H9 (cell line): ENCODE measurements at regions not wholly inside any gene's neighbourhood (a gene's known extent, or its start where the extent isn't known, plus 50 kb on each side); places are given as distances from the start of the nearest gene placed in this dataset.

Source experiments
- DNase-seq: peaks from one replicate; pipeline ENCODE4 v3.0.0-alpha.2; 2017
- H2AFZ ChIP-seq: one replicate; pipeline ENCODE4 v1.6.1; 2013; ENCODE audit warnings: mild to moderate bottlenecking, low read length, control low read depth, moderate library complexity
- H2AK5ac ChIP-seq: 2 replicates; pipeline ENCODE4 v1.6.1; 2013; ENCODE audit warnings: low read length, control low read depth, mixed read lengths; ENCODE audit not compliant: insufficient read length
- H2BK120ac ChIP-seq: one replicate; pipeline ENCODE4 v1.6.1; 2013; ENCODE audit warnings: low read depth, mild to moderate bottlenecking, low read length, control low read depth, inconsistent platforms; ENCODE audit not compliant: poor library complexity, severe bottlenecking
- H2BK12ac ChIP-seq: 2 replicates; pipeline ENCODE4 v1.6.1; 2013; ENCODE audit warnings: low read length, control low read depth, mixed read lengths, low read depth; ENCODE audit not compliant: insufficient read length
- H2BK15ac ChIP-seq: 2 replicates; pipeline ENCODE4 v1.6.1; 2013; ENCODE audit warnings: low read depth, low read length, control low read depth
- H2BK20ac ChIP-seq: one replicate; pipeline ENCODE4 v1.6.1; 2013; ENCODE audit warnings: low read depth, mild to moderate bottlenecking, low read length, control low read depth, inconsistent platforms; ENCODE audit not compliant: poor library complexity, severe bottlenecking
- H2BK5ac ChIP-seq: 2 replicates; pipeline ENCODE4 v1.6.1; 2013; ENCODE audit warnings: low read length, control low read depth, mixed read lengths; ENCODE audit not compliant: insufficient read length
- H3K14ac ChIP-seq: 2 replicates; pipeline ENCODE4 v1.6.1; 2013; ENCODE audit warnings: low read length, control low read depth; ENCODE audit not compliant: insufficient read depth
- H3K18ac ChIP-seq: 2 replicates; pipeline ENCODE4 v1.6.1; 2013; ENCODE audit warnings: low read depth, mild to moderate bottlenecking, mixed read lengths, low read length, control low read depth; ENCODE audit not compliant: insufficient read length
- H3K23ac ChIP-seq: 2 replicates; pipeline ENCODE4 v1.6.1; 2013; ENCODE audit warnings: low read length, control low read depth, mixed read lengths, low read depth; ENCODE audit not compliant: insufficient read length
- H3K23me2 ChIP-seq: 2 replicates; pipeline ENCODE4 v1.6.1; 2013; ENCODE audit warnings: low read depth, mild to moderate bottlenecking, mixed read lengths, low read length, control low read depth; ENCODE audit not compliant: insufficient read length, poor library complexity, severe bottlenecking
- H3K27ac ChIP-seq: 2 replicates; pipeline ENCODE4 v1.5.1; 2013; ENCODE audit warnings: low read length, control low read depth, mixed read lengths, low read depth; ENCODE audit not compliant: insufficient read length
- H3K27me3 ChIP-seq: 2 replicates; pipeline ENCODE4 v1.6.1; 2013; ENCODE audit warnings: low read length, control low read depth, inconsistent platforms; ENCODE audit not compliant: insufficient read depth
- H3K4ac ChIP-seq: 2 replicates; pipeline ENCODE4 v1.6.1; 2013; ENCODE audit warnings: low read depth, mild to moderate bottlenecking, control low read depth, inconsistent platforms, low read length, moderate library complexity
- H3K4me1 ChIP-seq: 2 replicates; pipeline ENCODE4 v1.6.1; 2013; ENCODE audit warnings: low read length, control low read depth, inconsistent platforms; ENCODE audit not compliant: insufficient read depth
- H3K4me2 ChIP-seq: 2 replicates; pipeline ENCODE4 v1.6.1; 2013; ENCODE audit warnings: low read length, control low read depth, mixed read lengths; ENCODE audit not compliant: insufficient read length, insufficient read depth
- H3K56ac ChIP-seq: 2 replicates; pipeline ENCODE4 v1.6.1; 2013; ENCODE audit warnings: low read depth, mild to moderate bottlenecking, mixed read lengths, low read length, control low read depth; ENCODE audit not compliant: insufficient read length
- H3K79me1 ChIP-seq: 2 replicates; pipeline ENCODE4 v1.6.1; 2013; ENCODE audit warnings: low read depth, mild to moderate bottlenecking, moderate library complexity, low read length, control low read depth, inconsistent platforms; ENCODE audit not compliant: insufficient read depth, poor library complexity, severe bottlenecking
- H3K79me2 ChIP-seq: 2 replicates; pipeline ENCODE4 v1.6.1; 2013; ENCODE audit warnings: low read length, control low read depth, inconsistent platforms; ENCODE audit not compliant: insufficient read depth
- H3K9ac ChIP-seq: 2 replicates; pipeline ENCODE4 v1.6.1; 2013; ENCODE audit warnings: low read length, control low read depth, mixed read lengths; ENCODE audit not compliant: insufficient read length; ENCODE audit errors: extremely low read depth
- H3K9me3 ChIP-seq: one replicate; pipeline ENCODE4 v1.6.1; 2013; ENCODE audit warnings: low read depth, low read length, inconsistent platforms; ENCODE audit not compliant: control insufficient read depth
- H3T11ph ChIP-seq: one replicate; pipeline ENCODE4 v1.6.1; 2013; ENCODE audit warnings: mild to moderate bottlenecking, low read length, control low read depth, inconsistent platforms
- H4K20me1 ChIP-seq: one replicate; pipeline ENCODE4 v1.6.1; 2013; ENCODE audit not compliant: control insufficient read depth, insufficient read length, insufficient read depth
- H4K5ac ChIP-seq: 2 replicates; pipeline ENCODE4 v1.6.1; 2013; ENCODE audit warnings: low read depth, mild to moderate bottlenecking, mixed read lengths, low read length, control low read depth; ENCODE audit not compliant: insufficient read length
- H4K8ac ChIP-seq: replicated peaks from 2 replicates; pipeline ENCODE4 v1.6.1; 2013; ENCODE audit warnings: low read length, control low read depth, mixed read lengths, low read depth; ENCODE audit not compliant: insufficient read length
- H4K91ac ChIP-seq: 2 replicates; pipeline ENCODE4 v1.6.1; 2013; ENCODE audit warnings: low read depth, mild to moderate bottlenecking, moderate library complexity, mixed read lengths, low read length, control low read depth; ENCODE audit not compliant: insufficient read length
- H3K27ac Mint-ChIP-seq, 3 experiments: 2 replicates in 2 of 3; 3 replicates in 1 of 3; pipeline ENCODE4 v1.8.0; 2020 to 2021; ENCODE audit warnings: mixed read lengths in 3 of 3, mild to moderate bottlenecking in 1 of 3, moderate library complexity in 1 of 3
- H3K27me3 Mint-ChIP-seq: 2 replicates; pipeline ENCODE4 v1.8.0; 2021; ENCODE audit warnings: low read depth, mild to moderate bottlenecking, moderate library complexity, mixed read lengths
- H3K36me3 Mint-ChIP-seq, 3 experiments: 2 replicates in 2 of 3; 3 replicates in 1 of 3; pipeline ENCODE4 v1.8.0; 2020 to 2021; ENCODE audit warnings: low read depth in 3 of 3, mixed read lengths in 3 of 3; ENCODE audit not compliant: insufficient read depth in 1 of 3
- H3K4me1 Mint-ChIP-seq, 2 experiments: 2 replicates each; pipeline ENCODE4 v1.8.0; 2020; ENCODE audit warnings: mixed read lengths in 2 of 2
- H3K4me3 Mint-ChIP-seq, 2 experiments: 2 replicates in 1 of 2; 3 replicates in 1 of 2; pipeline ENCODE4 v1.8.0; 2020 to 2021; ENCODE audit warnings: mild to moderate bottlenecking in 2 of 2, mixed read lengths in 2 of 2, moderate library complexity in 1 of 2
- H3K9me3 Mint-ChIP-seq, 2 experiments: 2 replicates in 1 of 2; 3 replicates in 1 of 2; pipeline ENCODE4 v1.8.0; 2020; ENCODE audit warnings: mild to moderate bottlenecking in 2 of 2, mixed read lengths in 2 of 2, moderate library complexity in 1 of 2
- WGBS: extraction: QIAGEN DNeasy Blood & Tissue Kit; methylation state at CpG from one replicate; pipeline ENCODE4 v1.1.7; 2013; ENCODE audit warnings: missing lambda C conversion rate, low lambda C conversion rate, mixed read lengths; ENCODE audit not compliant: insufficient read length; ENCODE audit errors: extremely low coverage; 5-methylcytosine and 5-hydroxymethylcytosine counted together
- TF ChIP-seq, protein P1 (sequence below): fragments of 200-600 bp; sonication (generic); conservative IDR thresholded peaks from 3 replicates; pipeline ENCODE4 v1.8.0; 2021; ENCODE audit warnings: antibody characterized with exemption, mild to moderate bottlenecking

DNA sequence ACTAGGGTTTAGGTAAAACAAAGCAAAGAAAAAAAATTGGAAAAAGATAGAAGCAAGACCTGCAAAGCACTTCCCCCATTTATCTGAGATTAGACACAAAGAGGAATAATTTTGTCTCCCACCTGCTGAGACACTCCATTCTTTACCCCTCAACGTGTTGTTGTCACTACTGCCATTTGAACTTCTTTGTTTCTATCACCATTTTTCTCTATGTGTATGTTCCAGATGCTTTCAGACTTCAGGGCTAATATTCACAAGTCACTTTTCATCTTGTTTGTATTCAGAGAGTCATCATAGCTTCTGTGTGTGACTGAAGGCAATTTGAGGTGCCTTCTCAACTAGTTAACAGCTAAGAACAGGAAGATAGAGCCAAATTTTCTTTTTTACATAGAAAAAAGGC lies 512.5 kb downstream of the TBC1D4 start:
- no peak overlapping the region for H2BK120ac ChIP-seq

More for the DNA sequence above, 512.5 kb downstream of the TBC1D4 start:
- Histone ChIP-seq H3K9ac (no peak overlapping the region), H3K27me3 (no peaks in the 10 kb centered on the region), H3K79me2 (no peaks in the 10 kb centered on the region), H2AK5ac (no peak overlapping the region), H2BK5ac (no peak overlapping the region), H3K14ac (no peak overlapping the region), H3K18ac (no peak overlapping the region), H2AFZ (no peak overlapping the region), H3K23me2 (no peaks in the 10 kb centered on the region), H2BK12ac (no peak overlapping the region), H4K91ac (no peak overlapping the region), H4K8ac (no peak overlapping the region), H3K56ac (no peak overlapping the region), H3T11ph (no peak overlapping the region), H4K5ac (no peak overlapping the region), H2BK20ac (no peak overlapping the region), H3K9me3 (no peaks in the 10 kb centered on the region), H4K20me1 (no peaks in the 10 kb centered on the region), H3K27ac (no peak overlapping the region), H3K79me1 (no peaks in the 10 kb centered on the region), H3K4ac (no peak overlapping the region), H2BK15ac (no peak overlapping the region), H3K4me2 (no peak overlapping the region), H3K23ac (no peak overlapping the region), H3K4me1 (no peaks in the 10 kb centered on the region)
- WGBS = no CpG with 5 or more reads among the region's 1 CpG
- H3K4me3 Mint-ChIP-seq = no peak overlapping the region
- TF ChIP-seq, protein P1, sequence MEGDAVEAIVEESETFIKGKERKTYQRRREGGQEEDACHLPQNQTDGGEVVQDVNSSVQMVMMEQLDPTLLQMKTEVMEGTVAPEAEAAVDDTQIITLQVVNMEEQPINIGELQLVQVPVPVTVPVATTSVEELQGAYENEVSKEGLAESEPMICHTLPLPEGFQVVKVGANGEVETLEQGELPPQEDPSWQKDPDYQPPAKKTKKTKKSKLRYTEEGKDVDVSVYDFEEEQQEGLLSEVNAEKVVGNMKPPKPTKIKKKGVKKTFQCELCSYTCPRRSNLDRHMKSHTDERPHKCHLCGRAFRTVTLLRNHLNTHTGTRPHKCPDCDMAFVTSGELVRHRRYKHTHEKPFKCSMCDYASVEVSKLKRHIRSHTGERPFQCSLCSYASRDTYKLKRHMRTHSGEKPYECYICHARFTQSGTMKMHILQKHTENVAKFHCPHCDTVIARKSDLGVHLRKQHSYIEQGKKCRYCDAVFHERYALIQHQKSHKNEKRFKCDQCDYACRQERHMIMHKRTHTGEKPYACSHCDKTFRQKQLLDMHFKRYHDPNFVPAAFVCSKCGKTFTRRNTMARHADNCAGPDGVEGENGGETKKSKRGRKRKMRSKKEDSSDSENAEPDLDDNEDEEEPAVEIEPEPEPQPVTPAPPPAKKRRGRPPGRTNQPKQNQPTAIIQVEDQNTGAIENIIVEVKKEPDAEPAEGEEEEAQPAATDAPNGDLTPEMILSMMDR = no peak
- DNase-seq = no peak
- no peak overlapping the region for H3K27ac Mint-ChIP-seq
- no peaks in the 10 kb centered on the region for H3K27me3 Mint-ChIP-seq
- peaks cover 3 to 5% of the 10 kb centered on the region in 2 experiments for H3K4me1 Mint-ChIP-seq
- no peaks in the 10 kb centered on the region for H3K9me3 Mint-ChIP-seq
- H3K36me3 Mint-ChIP-seq = no peaks in the 10 kb centered on the region
